Immature natural killer cell (primary cell): ENCODE measurements at regions not wholly inside any gene's neighbourhood (a gene's known extent, or its start where the extent isn't known, plus 50 kb on each side); places are given as distances from the start of the nearest gene placed in this dataset.

Source experiments
- DNase-seq, 3 donors: peaks; one replicate each; pipeline ENCODE4 v3.0.0; 2022; ENCODE audit warnings: mixed read lengths in 1 of 3
- H3K27ac Mint-ChIP-seq, 6 donors: one replicate each; pipeline ENCODE4 v1.8.0; 2020; ENCODE audit warnings: mixed read lengths in 6 of 6, mild to moderate bottlenecking in 5 of 6, inconsistent platforms in 4 of 6, moderate library complexity in 3 of 6
- H3K27me3 Mint-ChIP-seq, 3 donors: one replicate each; pipeline ENCODE4 v1.8.0; 2020 to 2021; ENCODE audit warnings: low read depth in 3 of 3, mild to moderate bottlenecking in 3 of 3, mixed read lengths in 3 of 3, moderate library complexity in 3 of 3, inconsistent platforms in 1 of 3
- H3K36me3 Mint-ChIP-seq, 3 donors: one replicate each; pipeline ENCODE4 v1.8.0; 2020; ENCODE audit warnings: mixed read lengths in 3 of 3, inconsistent platforms in 2 of 3, mild to moderate bottlenecking in 2 of 3
- H3K4me1 Mint-ChIP-seq, 2 donors: one replicate each; pipeline ENCODE4 v1.8.0; 2020; ENCODE audit warnings: inconsistent platforms in 2 of 2, mild to moderate bottlenecking in 2 of 2, mixed read lengths in 2 of 2, moderate library complexity in 1 of 2
- H3K4me3 Mint-ChIP-seq, 5 donors: one replicate each; pipeline ENCODE4 v1.8.0; 2020; ENCODE audit warnings: mild to moderate bottlenecking in 5 of 5, mixed read lengths in 5 of 5, inconsistent platforms in 3 of 5, moderate library complexity in 3 of 5
- H3K9me3 Mint-ChIP-seq, 6 donors: one replicate each; pipeline ENCODE4 v1.8.0; 2020; ENCODE audit warnings: mild to moderate bottlenecking in 6 of 6, mixed read lengths in 6 of 6, inconsistent platforms in 4 of 6, moderate library complexity in 3 of 6

DNA sequence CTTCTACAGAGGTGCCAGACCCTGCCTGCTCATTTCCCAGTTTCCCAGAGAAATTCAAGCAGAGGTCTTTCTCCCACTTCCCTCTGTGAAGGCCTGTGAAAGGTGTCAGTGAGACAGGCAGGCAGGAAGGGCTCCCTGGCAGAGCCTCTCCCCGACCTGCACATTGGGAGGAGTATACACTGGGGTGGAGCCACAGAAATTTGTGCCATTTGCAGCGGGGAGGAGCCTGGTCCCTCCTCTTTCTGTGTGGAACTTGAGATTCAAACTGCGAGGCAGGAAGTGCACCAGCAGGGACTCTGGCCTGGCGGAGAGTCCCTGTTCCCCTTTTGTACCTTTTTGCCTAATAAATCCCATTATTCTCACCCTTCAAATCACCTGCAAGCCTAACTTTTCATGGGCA is 54.6 kb upstream of the OPN4 start:
- H3K4me1 Mint-ChIP-seq: no peaks in the 10 kb centered on the region
- peaks cover 0 to 8% (median 2%) of the 10 kb centered on the region in 3 donors for H3K27me3 Mint-ChIP-seq
- H3K9me3 Mint-ChIP-seq: no peaks in the 10 kb centered on the region
- no peaks in the 10 kb centered on the region for H3K36me3 Mint-ChIP-seq
- H3K4me3 Mint-ChIP-seq: no peak overlapping the region
- DNase-seq: no peak
- H3K27ac Mint-ChIP-seq: no peak overlapping the region

DNA sequence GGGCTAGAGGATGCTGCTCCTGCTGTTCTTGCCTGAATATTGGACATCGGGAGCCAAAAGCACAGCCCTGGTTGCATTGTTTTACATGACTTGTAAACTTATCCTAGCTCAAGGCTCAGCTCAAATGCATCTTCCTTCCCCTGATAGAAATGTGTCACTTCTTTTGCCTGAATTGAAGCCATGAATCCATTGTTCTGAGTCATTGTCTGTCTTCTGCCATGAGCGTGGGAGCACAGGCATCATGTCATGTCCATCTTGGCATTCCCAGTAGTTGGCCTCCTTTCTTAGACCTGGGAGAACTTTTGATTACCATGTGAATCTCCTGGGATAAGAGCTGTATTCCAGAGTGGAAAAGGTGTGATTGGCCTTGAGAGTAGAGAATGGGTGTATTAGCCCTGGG is 54.1 kb upstream of the OPN4 start:
- DNase-seq: no peak
- H3K4me3 Mint-ChIP-seq: no peak overlapping the region
- no peak overlapping the region for H3K27ac Mint-ChIP-seq
- H3K36me3 Mint-ChIP-seq: no peaks in the 10 kb centered on the region
- no peaks in the 10 kb centered on the region for H3K9me3 Mint-ChIP-seq
- H3K4me1 Mint-ChIP-seq: no peaks in the 10 kb centered on the region
- peaks cover 0 to 8% (median 3%) of the 10 kb centered on the region in 3 donors for H3K27me3 Mint-ChIP-seq

DNA sequence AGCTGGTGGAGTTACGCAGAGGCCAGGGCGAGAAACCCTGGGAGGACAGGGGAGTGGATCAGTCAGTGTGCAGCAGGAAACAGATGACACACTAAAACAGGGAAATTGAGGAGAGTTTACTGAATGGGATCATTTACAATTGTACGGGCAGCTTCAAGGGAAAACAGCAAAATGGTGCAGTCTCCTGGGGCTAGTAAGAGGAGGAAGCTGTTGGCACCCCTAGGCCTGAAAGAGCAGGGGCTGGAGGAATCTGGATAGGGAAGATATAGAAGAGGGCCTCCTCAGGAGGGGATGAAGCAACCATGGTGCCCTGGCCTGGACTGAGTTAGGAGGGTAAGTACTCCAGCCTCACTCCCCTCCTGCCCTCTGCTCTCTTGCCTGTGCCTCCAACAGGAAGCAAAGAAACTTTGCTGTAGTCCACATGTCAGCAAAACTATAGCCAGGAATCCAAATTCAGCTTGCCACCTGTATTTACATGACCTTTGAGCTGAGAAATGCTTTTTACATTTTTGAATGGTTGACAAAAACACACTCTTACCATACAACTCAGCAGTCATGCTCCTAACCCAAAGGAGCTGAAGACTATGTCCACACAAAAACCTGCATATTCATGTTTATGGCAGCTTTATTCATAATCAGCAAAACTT is 52.3 kb upstream of the OPN4 start:
- Mint-ChIP-seq H3K9me3 (peaks cover 0 to 4% (median 0%) of the 10 kb centered on the region in 6 donors), H3K4me3 (no peak overlapping the region), H3K27me3 (peaks cover 0 to 12% (median 2%) of the 10 kb centered on the region in 3 donors), H3K36me3 (no peaks in the 10 kb centered on the region), H3K4me1 (no peaks in the 10 kb centered on the region), H3K27ac (no peak overlapping the region)
- no peak for DNase-seq

DNA sequence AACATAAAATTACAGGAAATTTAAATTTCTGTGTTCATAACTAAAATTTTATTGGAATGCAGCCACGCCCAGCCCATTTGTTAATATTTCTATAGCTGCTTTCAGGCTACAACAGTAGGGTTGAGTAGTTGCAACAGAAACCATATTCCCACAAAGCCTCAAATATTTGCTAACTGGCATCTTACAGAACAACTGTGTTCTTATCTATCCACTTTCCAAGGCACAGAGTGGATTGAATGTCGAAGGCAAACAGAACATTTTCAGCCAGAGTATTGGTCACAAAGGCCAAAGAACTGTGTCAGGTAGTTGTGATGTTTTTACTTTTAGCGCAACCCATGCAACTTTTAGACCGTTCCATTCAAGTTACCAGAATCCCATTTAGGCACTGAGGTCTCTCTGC is 51.1 kb upstream of the OPN4 start:
- Mint-ChIP-seq H3K27ac (no peak overlapping the region), H3K9me3 (peaks cover 0 to 4% (median 2%) of the 10 kb centered on the region in 6 donors), H3K36me3 (no peaks in the 10 kb centered on the region), H3K27me3 (peaks cover 1 to 8% (median 2%) of the 10 kb centered on the region in 3 donors), H3K4me1 (no peaks in the 10 kb centered on the region), H3K4me3 (no peak overlapping the region)
- DNase-seq: no peak
